ENCODE measurements at regions not wholly inside any gene's neighbourhood (a gene's known extent, or its start where the extent isn't known, plus 50 kb on each side); places are given as distances from the start of the nearest gene placed in this dataset.
"Not testable (repeated sequence)": the region's sequence is repeated elsewhere in the genome, so short reads cannot be mapped to it uniquely, and the experiment has no call there.

DNA sequence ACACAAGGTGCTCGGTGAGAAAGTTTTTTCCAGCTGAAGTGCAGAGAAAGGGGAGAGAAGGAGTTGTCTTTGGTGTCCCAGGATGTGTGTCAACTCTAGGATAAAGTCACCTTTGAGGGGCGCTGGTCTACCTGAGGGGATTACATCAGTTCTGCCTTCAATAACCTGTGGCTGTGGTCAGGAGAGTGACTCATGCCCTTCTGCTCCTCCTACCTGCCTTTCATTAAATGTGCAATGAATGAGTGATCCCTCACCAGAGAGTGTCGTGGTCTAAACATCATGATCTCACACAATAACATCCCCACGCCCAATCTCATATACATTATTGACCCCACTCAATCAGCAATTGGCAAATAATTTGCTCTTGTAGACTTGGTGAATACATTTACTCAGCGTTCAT, 156.4 kb downstream of the POTEB start:
- not testable (repeated sequence) for H2BK12ac ChIP-seq (ENCODE audit: insufficient read length, low read depth, low read length); H3K4me2 ChIP-seq (ENCODE audit: insufficient read depth, insufficient read length, low read length); H3K27ac Mint-ChIP-seq; H3K9me3 Mint-ChIP-seq; H3K36me3 Mint-ChIP-seq (ENCODE audit: insufficient read depth in 1 of 3, low read depth in 3 of 3); H3K79me2 ChIP-seq (ENCODE audit: insufficient read depth, low read length); H3K56ac ChIP-seq (ENCODE audit: insufficient read length, low read depth, low read length); H3K23me2 ChIP-seq (ENCODE audit: insufficient read length, low read depth, low read length, poor library complexity, severe bottlenecking); H3T11ph ChIP-seq (ENCODE audit: low read length); H2BK20ac ChIP-seq (ENCODE audit: low read depth, low read length, poor library complexity, severe bottlenecking); H3K4me1 Mint-ChIP-seq; H4K5ac ChIP-seq (ENCODE audit: insufficient read length, low read depth, low read length); H3K27me3 ChIP-seq (ENCODE audit: insufficient read depth, low read length); DNase-seq; H2BK120ac ChIP-seq (ENCODE audit: low read depth, low read length, poor library complexity, severe bottlenecking); H3K27me3 Mint-ChIP-seq (ENCODE audit: low read depth); H3K23ac ChIP-seq (ENCODE audit: insufficient read length, low read depth, low read length); H4K91ac ChIP-seq (ENCODE audit: insufficient read length, low read depth, low read length); H3K4me1 ChIP-seq (ENCODE audit: insufficient read depth, low read length); H3K4me3 Mint-ChIP-seq; H2BK5ac ChIP-seq (ENCODE audit: insufficient read length, low read length); H3K4ac ChIP-seq (ENCODE audit: low read depth, low read length); H3K79me1 ChIP-seq (ENCODE audit: insufficient read depth, low read depth, low read length, poor library complexity, severe bottlenecking); H2AFZ ChIP-seq (ENCODE audit: low read length); H3K9me3 ChIP-seq (ENCODE audit: control insufficient read depth, low read depth, low read length); H2BK15ac ChIP-seq (ENCODE audit: low read depth, low read length); H3K14ac ChIP-seq (ENCODE audit: insufficient read depth, low read length); H4K20me1 ChIP-seq (ENCODE audit: control insufficient read depth, insufficient read depth, insufficient read length); H3K27ac ChIP-seq (ENCODE audit: insufficient read length, low read depth, low read length); H2AK5ac ChIP-seq (ENCODE audit: insufficient read length, low read length); H3K9ac ChIP-seq (ENCODE audit: extremely low read depth, insufficient read length, low read length); H3K18ac ChIP-seq (ENCODE audit: insufficient read length, low read depth, low read length); H4K8ac ChIP-seq (replicated peaks; ENCODE audit: insufficient read length, low read depth, low read length)
- WGBS (ENCODE audit: extremely low coverage, insufficient read length, low lambda C conversion rate): no CpG with 5 or more reads among the region's 5 CpGs

GRCh38 chr15:21718779-21719178, 158.8 kb downstream of the POTEB start:
- H3K36me3 Mint-ChIP-seq (ENCODE audit: insufficient read depth in 1 of 3, low read depth in 3 of 3); H3K14ac ChIP-seq (ENCODE audit: insufficient read depth, low read length); H3K27me3 ChIP-seq (ENCODE audit: insufficient read depth, low read length); H2BK5ac ChIP-seq (ENCODE audit: insufficient read length, low read length); H3K27ac ChIP-seq (ENCODE audit: insufficient read length, low read depth, low read length); H2AFZ ChIP-seq (ENCODE audit: low read length); H4K5ac ChIP-seq (ENCODE audit: insufficient read length, low read depth, low read length); H2BK120ac ChIP-seq (ENCODE audit: low read depth, low read length, poor library complexity, severe bottlenecking); H3K9me3 Mint-ChIP-seq; H2BK15ac ChIP-seq (ENCODE audit: low read depth, low read length); H4K8ac ChIP-seq (replicated peaks; ENCODE audit: insufficient read length, low read depth, low read length); DNase-seq; H3K27ac Mint-ChIP-seq; H3K4me1 ChIP-seq (ENCODE audit: insufficient read depth, low read length); H3K9ac ChIP-seq (ENCODE audit: extremely low read depth, insufficient read length, low read length); H4K91ac ChIP-seq (ENCODE audit: insufficient read length, low read depth, low read length); H3K4me2 ChIP-seq (ENCODE audit: insufficient read depth, insufficient read length, low read length); H3K27me3 Mint-ChIP-seq (ENCODE audit: low read depth); H3K23me2 ChIP-seq (ENCODE audit: insufficient read length, low read depth, low read length, poor library complexity, severe bottlenecking); H2BK20ac ChIP-seq (ENCODE audit: low read depth, low read length, poor library complexity, severe bottlenecking); H3T11ph ChIP-seq (ENCODE audit: low read length); H2AK5ac ChIP-seq (ENCODE audit: insufficient read length, low read length); H3K79me1 ChIP-seq (ENCODE audit: insufficient read depth, low read depth, low read length, poor library complexity, severe bottlenecking); H3K4me1 Mint-ChIP-seq; H3K23ac ChIP-seq (ENCODE audit: insufficient read length, low read depth, low read length); H3K79me2 ChIP-seq (ENCODE audit: insufficient read depth, low read length); H3K9me3 ChIP-seq (ENCODE audit: control insufficient read depth, low read depth, low read length); H3K4me3 Mint-ChIP-seq; H3K4ac ChIP-seq (ENCODE audit: low read depth, low read length); H4K20me1 ChIP-seq (ENCODE audit: control insufficient read depth, insufficient read depth, insufficient read length); H2BK12ac ChIP-seq (ENCODE audit: insufficient read length, low read depth, low read length); H3K56ac ChIP-seq (ENCODE audit: insufficient read length, low read depth, low read length); H3K18ac ChIP-seq (ENCODE audit: insufficient read length, low read depth, low read length): not testable (repeated sequence)
- WGBS (ENCODE audit: extremely low coverage, insufficient read length, low lambda C conversion rate): no CpG with 5 or more reads among the region's 4 CpGs

- H3K4ac ChIP-seq (ENCODE audit: low read depth, low read length); H2BK15ac ChIP-seq (ENCODE audit: low read depth, low read length); H3K9me3 ChIP-seq (ENCODE audit: control insufficient read depth, low read depth, low read length); H3K27ac ChIP-seq (ENCODE audit: insufficient read length, low read depth, low read length); H2BK20ac ChIP-seq (ENCODE audit: low read depth, low read length, poor library complexity, severe bottlenecking); H3K56ac ChIP-seq (ENCODE audit: insufficient read length, low read depth, low read length); H3K36me3 Mint-ChIP-seq (ENCODE audit: insufficient read depth in 1 of 3, low read depth in 3 of 3); H2BK5ac ChIP-seq (ENCODE audit: insufficient read length, low read length); H3K4me1 Mint-ChIP-seq; H3K4me3 Mint-ChIP-seq; H3K18ac ChIP-seq (ENCODE audit: insufficient read length, low read depth, low read length); H3K79me1 ChIP-seq (ENCODE audit: insufficient read depth, low read depth, low read length, poor library complexity, severe bottlenecking); H4K91ac ChIP-seq (ENCODE audit: insufficient read length, low read depth, low read length); H2BK120ac ChIP-seq (ENCODE audit: low read depth, low read length, poor library complexity, severe bottlenecking); DNase-seq; H3K79me2 ChIP-seq (ENCODE audit: insufficient read depth, low read length); H3K27me3 Mint-ChIP-seq (ENCODE audit: low read depth); H3K27me3 ChIP-seq (ENCODE audit: insufficient read depth, low read length); H2AFZ ChIP-seq (ENCODE audit: low read length); H3T11ph ChIP-seq (ENCODE audit: low read length); H4K8ac ChIP-seq (replicated peaks; ENCODE audit: insufficient read length, low read depth, low read length); H4K20me1 ChIP-seq (ENCODE audit: control insufficient read depth, insufficient read depth, insufficient read length); H2AK5ac ChIP-seq (ENCODE audit: insufficient read length, low read length); H3K27ac Mint-ChIP-seq; H4K5ac ChIP-seq (ENCODE audit: insufficient read length, low read depth, low read length); H3K23me2 ChIP-seq (ENCODE audit: insufficient read length, low read depth, low read length, poor library complexity, severe bottlenecking); H3K4me2 ChIP-seq (ENCODE audit: insufficient read depth, insufficient read length, low read length); H3K4me1 ChIP-seq (ENCODE audit: insufficient read depth, low read length); H3K23ac ChIP-seq (ENCODE audit: insufficient read length, low read depth, low read length); H2BK12ac ChIP-seq (ENCODE audit: insufficient read length, low read depth, low read length); H3K9ac ChIP-seq (ENCODE audit: extremely low read depth, insufficient read length, low read length); H3K9me3 Mint-ChIP-seq; H3K14ac ChIP-seq (ENCODE audit: insufficient read depth, low read length): not testable (repeated sequence)
- WGBS (ENCODE audit: extremely low coverage, insufficient read length, low lambda C conversion rate): no CpG with 5 or more reads among the region's 2 CpGs
Observed at GRCh38 chr15:21718108-21718507, 159.4 kb downstream of the POTEB start.

All from H9 (cell line).